Loucy (cell line): ENCODE measurements at regions not wholly inside any gene's neighbourhood (a gene's known extent, or its start where the extent isn't known, plus 50 kb on each side); places are given as distances from the start of the nearest gene placed in this dataset.

Experiments used
- H2AFZ ChIP-seq: fragments of 200-600 bp; sonication (generic); 2 replicates; pipeline ENCODE4 v1.6.0; 2016; ENCODE audit warnings: antibody characterized with exemption, mild to moderate bottlenecking, low read length, moderate library complexity
- H3F3A ChIP-seq: fragments of 200-600 bp; 2 replicates; pipeline ENCODE4 v1.6.0; 2016; ENCODE audit warnings: antibody characterized with exemption, low read depth, mild to moderate bottlenecking
- H3K27me3 ChIP-seq: fragments of 200-600 bp; sonication (generic); 2 replicates; pipeline ENCODE4 v1.6.1; 2014; ENCODE audit warnings: low read length, mild to moderate bottlenecking; ENCODE audit not compliant: insufficient read depth, poor library complexity, severe bottlenecking
- H3K36me3 ChIP-seq: fragments of 200-600 bp; sonication (generic); 2 replicates; pipeline ENCODE4 v1.6.1; 2016; ENCODE audit warnings: low read length; ENCODE audit not compliant: insufficient read depth
- H3K4me1 ChIP-seq: fragments of 200-600 bp; sonication (generic); 2 replicates; pipeline ENCODE4 v1.5.1; 2014; ENCODE audit warnings: low read length, mild to moderate bottlenecking; ENCODE audit not compliant: insufficient read depth, poor library complexity, severe bottlenecking
- H3K4me2 ChIP-seq: fragments of 200-600 bp; sonication (generic); 2 replicates; pipeline ENCODE4 v1.6.0; 2014; ENCODE audit warnings: antibody characterized with exemption, low read length, low read depth, mild to moderate bottlenecking; ENCODE audit not compliant: poor library complexity, severe bottlenecking
- H3K4me3 ChIP-seq: fragments of 200-600 bp; sonication (generic); 2 replicates; pipeline ENCODE4 v1.5.1; 2014; ENCODE audit warnings: low read length, mild to moderate bottlenecking, mixed read lengths; ENCODE audit not compliant: poor library complexity, severe bottlenecking
- H3K79me2 ChIP-seq: fragments of 200-600 bp; sonication (generic); 2 replicates; pipeline ENCODE4 v1.6.1; 2014; ENCODE audit warnings: low read length; ENCODE audit not compliant: insufficient read depth
- H3K9ac ChIP-seq: fragments of 200-600 bp; sonication (generic); 2 replicates; pipeline ENCODE4 v1.6.0; 2014; ENCODE audit warnings: mild to moderate bottlenecking, low read depth, low read length, moderate library complexity; ENCODE audit not compliant: poor library complexity, severe bottlenecking
- H3K9me2 ChIP-seq: fragments of 200-600 bp; sonication (generic); replicated peaks from 2 replicates; pipeline ENCODE4 v1.6.1; 2016; ENCODE audit warnings: low read depth, low read length, mixed read lengths
- H3K9me3 ChIP-seq: fragments of 200-600 bp; sonication (generic); 2 replicates; pipeline ENCODE4 v1.6.1; 2014; ENCODE audit warnings: mild to moderate bottlenecking, antibody characterized with exemption, low read length, low read depth; ENCODE audit not compliant: insufficient read depth
- H4K20me1 ChIP-seq: fragments of 200-600 bp; sonication (generic); 2 replicates; pipeline ENCODE4 v1.6.0; 2014; ENCODE audit warnings: antibody characterized with exemption, low read length, mild to moderate bottlenecking; ENCODE audit not compliant: insufficient read depth, poor library complexity, severe bottlenecking
- EZH2phosphoT487 ChIP-seq: fragments of 200-600 bp; IDR thresholded peaks from 2 replicates; pipeline ENCODE4 v1.6.1; 2018; ENCODE audit warnings: antibody characterized with exemption, mild to moderate bottlenecking, moderate library complexity, borderline replicate concordance
- TF ChIP-seq, protein P1 (sequence below): fragments of 200-600 bp; sonication (generic); conservative IDR thresholded peaks from 2 replicates; pipeline ENCODE4 v1.5.1; 2014; ENCODE audit warnings: mild to moderate bottlenecking, antibody characterized with exemption, low read length

DNA sequence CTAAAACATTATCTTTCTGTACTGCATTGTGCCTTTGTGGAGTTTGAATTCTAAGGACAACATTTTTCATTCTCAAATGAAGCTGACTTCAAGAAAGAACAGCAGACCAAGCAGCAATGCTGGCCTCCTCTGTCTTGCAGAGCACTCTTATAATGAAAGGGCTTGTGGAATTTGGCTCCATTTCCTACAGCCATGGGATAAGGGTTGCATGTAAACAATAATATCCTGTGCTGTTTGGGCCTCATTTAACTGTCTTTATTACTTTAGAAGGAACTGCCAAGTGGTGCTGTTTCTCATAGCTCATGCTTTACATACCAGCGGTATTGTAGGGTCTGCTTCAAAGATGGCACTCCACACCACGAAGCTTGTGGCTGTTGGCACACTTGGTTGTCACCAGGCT, 111.4 kb upstream of the EOLA2 start:
- Histone ChIP-seq H2AFZ (no peak overlapping the region), H3F3A (no peaks in the 10 kb centered on the region), H3K27me3 (no peaks in the 10 kb centered on the region), H3K4me2 (no peak overlapping the region), H3K9ac (no peak overlapping the region), H4K20me1 (no peaks in the 10 kb centered on the region), H3K36me3 (no peaks in the 10 kb centered on the region), H3K79me2 (no peaks in the 10 kb centered on the region), H3K4me3 (no peak overlapping the region), H3K9me2 (no peaks in the 10 kb centered on the region), H3K9me3 (no peaks in the 10 kb centered on the region), H3K4me1 (no peaks in the 10 kb centered on the region)
- TF ChIP-seq EZH2phosphoT487, result no peak
- TF ChIP-seq, protein P1, sequence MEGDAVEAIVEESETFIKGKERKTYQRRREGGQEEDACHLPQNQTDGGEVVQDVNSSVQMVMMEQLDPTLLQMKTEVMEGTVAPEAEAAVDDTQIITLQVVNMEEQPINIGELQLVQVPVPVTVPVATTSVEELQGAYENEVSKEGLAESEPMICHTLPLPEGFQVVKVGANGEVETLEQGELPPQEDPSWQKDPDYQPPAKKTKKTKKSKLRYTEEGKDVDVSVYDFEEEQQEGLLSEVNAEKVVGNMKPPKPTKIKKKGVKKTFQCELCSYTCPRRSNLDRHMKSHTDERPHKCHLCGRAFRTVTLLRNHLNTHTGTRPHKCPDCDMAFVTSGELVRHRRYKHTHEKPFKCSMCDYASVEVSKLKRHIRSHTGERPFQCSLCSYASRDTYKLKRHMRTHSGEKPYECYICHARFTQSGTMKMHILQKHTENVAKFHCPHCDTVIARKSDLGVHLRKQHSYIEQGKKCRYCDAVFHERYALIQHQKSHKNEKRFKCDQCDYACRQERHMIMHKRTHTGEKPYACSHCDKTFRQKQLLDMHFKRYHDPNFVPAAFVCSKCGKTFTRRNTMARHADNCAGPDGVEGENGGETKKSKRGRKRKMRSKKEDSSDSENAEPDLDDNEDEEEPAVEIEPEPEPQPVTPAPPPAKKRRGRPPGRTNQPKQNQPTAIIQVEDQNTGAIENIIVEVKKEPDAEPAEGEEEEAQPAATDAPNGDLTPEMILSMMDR, result no peak

DNA sequence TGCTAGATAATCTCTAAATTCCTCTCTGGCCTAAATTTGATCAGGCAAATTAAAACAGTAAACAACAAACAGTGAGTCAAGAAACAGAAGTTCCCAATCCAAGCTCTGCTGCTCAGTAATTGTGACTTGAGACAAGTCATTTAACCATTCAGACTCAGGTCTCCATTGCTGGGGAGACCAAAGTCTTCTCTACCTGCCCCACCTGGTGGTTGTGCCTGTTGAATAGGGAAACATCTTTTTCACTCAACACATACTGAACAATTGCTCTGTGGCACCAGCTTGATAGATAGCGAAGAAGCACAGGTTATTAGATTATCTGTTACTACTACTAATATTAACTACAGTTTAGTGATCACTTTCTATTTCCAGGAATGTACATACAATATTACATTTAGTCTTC, 112.1 kb upstream of the EOLA2 start:
- H3F3A ChIP-seq, result no peaks in the 10 kb centered on the region
- H3K27me3 ChIP-seq, result no peaks in the 10 kb centered on the region
- TF ChIP-seq EZH2phosphoT487, result no peak
- TF ChIP-seq, protein P1, result 0 out of 2 replicates have a peak, but pooled peaks have one; percentile 10
- H2AFZ ChIP-seq, result no peak overlapping the region
- H3K36me3 ChIP-seq, result no peaks in the 10 kb centered on the region
- H3K4me3 ChIP-seq, result no peak overlapping the region
- no peaks in the 10 kb centered on the region for H3K79me2 ChIP-seq
- no peaks in the 10 kb centered on the region for H3K9me2 ChIP-seq
- H4K20me1 ChIP-seq, result no peaks in the 10 kb centered on the region
- H3K4me1 ChIP-seq, result no peaks in the 10 kb centered on the region
- H3K4me2 ChIP-seq, result no peak overlapping the region
- no peak overlapping the region for H3K9ac ChIP-seq
- no peaks in the 10 kb centered on the region for H3K9me3 ChIP-seq

DNA sequence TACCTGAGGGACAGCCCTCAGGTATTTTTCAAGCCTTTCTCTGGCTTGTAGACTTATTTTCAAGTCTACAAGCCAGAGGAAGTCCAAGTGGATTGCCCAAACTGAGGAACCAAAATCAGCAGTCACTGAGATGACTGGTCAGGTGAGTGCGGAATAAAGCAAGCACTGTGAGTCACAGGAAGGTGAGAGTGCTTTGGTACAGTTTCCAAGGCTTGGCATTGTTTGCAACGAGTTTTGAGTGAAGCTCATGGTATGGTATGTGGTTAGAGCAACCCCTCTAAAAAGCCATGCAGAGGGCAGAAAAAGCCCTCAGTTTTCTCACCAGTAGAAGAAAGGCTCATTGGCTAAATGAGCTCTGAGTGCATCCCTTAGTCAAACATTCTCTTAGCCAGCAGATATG, 112.8 kb upstream of the EOLA2 start:
- H3F3A ChIP-seq, result no peaks in the 10 kb centered on the region
- H2AFZ ChIP-seq, result no peak overlapping the region
- TF ChIP-seq, protein P1, result no peak
- TF ChIP-seq EZH2phosphoT487, result no peak
- H3K4me1 ChIP-seq, result no peaks in the 10 kb centered on the region
- no peak overlapping the region for H3K4me2 ChIP-seq
- H3K36me3 ChIP-seq, result no peaks in the 10 kb centered on the region
- H3K4me3 ChIP-seq, result no peak overlapping the region
- no peaks in the 10 kb centered on the region for H3K79me2 ChIP-seq
- H3K9me2 ChIP-seq, result no peaks in the 10 kb centered on the region
- no peak overlapping the region for H3K9ac ChIP-seq
- H3K9me3 ChIP-seq, result no peaks in the 10 kb centered on the region
- no peaks in the 10 kb centered on the region for H3K27me3 ChIP-seq
- H4K20me1 ChIP-seq, result no peaks in the 10 kb centered on the region
